Mesothelial cell of epicardium (in vitro differentiated cells): ENCODE measurements at regions not wholly inside any gene's neighbourhood (a gene's known extent, or its start where the extent isn't known, plus 50 kb on each side); places are given as distances from the start of the nearest gene placed in this dataset.

Experiments
- DNase-seq, 2 experiments: peaks; one replicate each; pipeline ENCODE4 v3.0.0; 2021; ENCODE audit warnings: low spot score in 2 of 2; ENCODE audit not compliant: unreplicated experiment in 2 of 2
- H3K27ac Mint-ChIP-seq: 2 replicates; pipeline ENCODE4 v1.8.0; 2021; ENCODE audit warnings: mixed read lengths
- H3K27me3 Mint-ChIP-seq: 2 replicates; pipeline ENCODE4 v1.8.0; 2021; ENCODE audit warnings: low read depth, mixed read lengths
- H3K36me3 Mint-ChIP-seq: 2 replicates; pipeline ENCODE4 v1.8.0; 2021; ENCODE audit warnings: mixed read lengths
- H3K4me1 Mint-ChIP-seq: 2 replicates; pipeline ENCODE4 v1.8.0; 2021; ENCODE audit warnings: mixed read lengths
- H3K4me3 Mint-ChIP-seq: 2 replicates; pipeline ENCODE4 v1.8.0; 2021; ENCODE audit warnings: mild to moderate bottlenecking, moderate library complexity, mixed read lengths
- H3K9me3 Mint-ChIP-seq: 2 replicates; pipeline ENCODE4 v1.8.0; 2021; ENCODE audit warnings: mixed read lengths
- CTCF ChIP-seq: fragments of 200-600 bp; sonication (generic); IDR thresholded peaks from one replicate; pipeline ENCODE4 v1.5.0; 2021; ENCODE audit warnings: antibody characterized with exemption; ENCODE audit not compliant: unreplicated experiment

GRCh38 chr7:138307633-138308032 lies 152.4 kb upstream of the TRIM24 start:
- H3K36me3 Mint-ChIP-seq: peaks cover 2% of the 10 kb centered on the region
- H3K4me3 Mint-ChIP-seq: no peak overlapping the region
- H3K27me3 Mint-ChIP-seq: no peaks in the 10 kb centered on the region
- no peak for DNase-seq
- H3K27ac Mint-ChIP-seq: no peak overlapping the region
- peaks cover 5% of the 10 kb centered on the region for H3K4me1 Mint-ChIP-seq
- no peak for TF ChIP-seq CTCF
- H3K9me3 Mint-ChIP-seq: peaks cover 23% of the 10 kb centered on the region

- H3K36me3 Mint-ChIP-seq: peaks cover 2% of the 10 kb centered on the region
- H3K4me3 Mint-ChIP-seq: no peak overlapping the region
Observed at GRCh38 chr7:138308136-138308535, 151.9 kb upstream of the TRIM24 start.

GRCh38 chr7:138309186-138309585 lies 150.9 kb upstream of the TRIM24 start:
- H3K4me3 Mint-ChIP-seq: no peak overlapping the region
- no peaks in the 10 kb centered on the region for H3K27me3 Mint-ChIP-seq
- no peak overlapping the region for H3K27ac Mint-ChIP-seq
- no peak for DNase-seq
- TF ChIP-seq CTCF: no peak
- peaks cover under 1% of the 10 kb centered on the region for H3K36me3 Mint-ChIP-seq
- H3K9me3 Mint-ChIP-seq: peaks cover 13% of the 10 kb centered on the region
- H3K4me1 Mint-ChIP-seq: peaks cover under 1% of the 10 kb centered on the region

More at GRCh38 chr7:138308136-138308535, 151.9 kb upstream of the TRIM24 start:
- Mint-ChIP-seq H3K9me3 (peaks cover 18% of the 10 kb centered on the region), H3K27me3 (no peaks in the 10 kb centered on the region), H3K4me1 (peaks cover 2% of the 10 kb centered on the region), H3K27ac (no peak overlapping the region)
- no peak for TF ChIP-seq CTCF
- DNase-seq: no peak

- Mint-ChIP-seq H3K27ac (no peak overlapping the region), H3K4me1 (peaks cover 3% of the 10 kb centered on the region), H3K36me3 (peaks cover 5% of the 10 kb centered on the region), H3K27me3 (no peaks in the 10 kb centered on the region), H3K4me3 (no peak overlapping the region), H3K9me3 (peaks cover 21% of the 10 kb centered on the region)
- TF ChIP-seq CTCF: no peak
- DNase-seq: no peak
Observed at GRCh38 chr7:138313829-138314178, 146.3 kb upstream of the TRIM24 start.

- Mint-ChIP-seq H3K27me3 (no peaks in the 10 kb centered on the region), H3K4me3 (no peak overlapping the region), H3K36me3 (peaks cover 5% of the 10 kb centered on the region), H3K27ac (peak overlapping the region; percentile 48), H3K4me1 (peaks cover 3% of the 10 kb centered on the region), H3K9me3 (peaks cover 27% of the 10 kb centered on the region)
- TF ChIP-seq CTCF: no peak
- no peak for DNase-seq
Observed at GRCh38 chr7:138316421-138317043, 143.5 kb upstream of the TRIM24 start.
